PC-9 (cell line): ENCODE measurements at regions not wholly inside any gene's neighbourhood (a gene's known extent, or its start where the extent isn't known, plus 50 kb on each side); places are given as distances from the start of the nearest gene placed in this dataset.

ENCODE experiments used
- BruUV-seq: library from RNA; stranded (reverse); fragments of 400-500 nt; replicated peaks from 2 replicates; lab custom pipeline; 2021; lab: Mats Ljungman, UMichigan
- CTCF ChIA-PET: fragments of 300-600 bp; sonication (Branson Sonifier 250); formaldehyde crosslinking; loops from one replicate; lab custom pipeline; 2022; ENCODE audit warnings: antibody characterized with exemption; lab: Charles Lee
- POLR2A ChIA-PET: fragments of 300-600 bp; sonication (Branson Sonifier 250); formaldehyde crosslinking; loops from one replicate; lab custom pipeline; 2022; ENCODE audit warnings: antibody characterized with exemption; ENCODE audit not compliant: unreplicated experiment; lab: Charles Lee
- DNase-seq, 2 experiments: peaks; one replicate each; pipeline versions ENCODE4 v3.0.0 to v3.0.0-alpha.2; 2015 to 2022; ENCODE audit warnings: mixed read lengths in 1 of 2
- H2AFZ ChIP-seq: fragments of 200-600 bp; sonication (generic); 2 replicates; pipeline ENCODE4 v1.8.1; 2017; ENCODE audit warnings: antibody characterized with exemption
- H3F3A ChIP-seq: fragments of 200-600 bp; sonication (generic); 2 replicates; pipeline ENCODE4 v1.8.1; 2017; ENCODE audit warnings: antibody characterized with exemption, mild to moderate bottlenecking, low read depth; ENCODE audit not compliant: insufficient read depth
- H3K27ac ChIP-seq: fragments of 200-600 bp; sonication (generic); 2 replicates; pipeline ENCODE4 v1.6.1; 2016; ENCODE audit warnings: mixed run types
- H3K27me3 ChIP-seq: fragments of 200-600 bp; sonication (generic); 2 replicates; pipeline ENCODE4 v1.6.1; 2016; ENCODE audit warnings: low read depth, mixed run types; ENCODE audit not compliant: insufficient read depth
- H3K36me3 ChIP-seq: fragments of 200-600 bp; sonication (generic); 2 replicates; pipeline ENCODE4 v1.6.1; 2016; ENCODE audit warnings: low read depth, mixed run types
- H3K4me1 ChIP-seq: fragments of 200-600 bp; sonication (generic); replicated peaks from 2 replicates; pipeline ENCODE4 v1.6.1; 2016; ENCODE audit warnings: mixed run types; ENCODE audit not compliant: insufficient read depth
- H3K4me2 ChIP-seq: fragments of 200-600 bp; sonication (generic); 2 replicates; pipeline ENCODE4 v1.6.1; 2017; ENCODE audit warnings: mixed run types
- H3K4me3 ChIP-seq: fragments of 200-600 bp; sonication (generic); 2 replicates; pipeline ENCODE4 v1.6.1; 2016; ENCODE audit warnings: mixed run types
- H3K79me2 ChIP-seq: fragments of 200-600 bp; sonication (generic); 2 replicates; pipeline ENCODE4 v1.6.1; 2017; ENCODE audit warnings: low read depth, mixed run types
- H3K9me2 ChIP-seq: fragments of 200-600 bp; sonication (generic); 2 replicates; pipeline ENCODE4 v1.8.1; 2017; ENCODE audit warnings: mild to moderate bottlenecking; ENCODE audit not compliant: insufficient read depth
- H3K9me3 ChIP-seq: fragments of 200-600 bp; sonication (generic); 2 replicates; pipeline ENCODE4 v1.8.1; 2016; ENCODE audit warnings: low read depth; ENCODE audit not compliant: insufficient read depth
- H4K20me1 ChIP-seq: fragments of 200-600 bp; sonication (generic); 2 replicates; pipeline ENCODE4 v1.8.1; 2017; ENCODE audit not compliant: insufficient read depth
- EZH2 ChIP-seq: fragments of 200-600 bp; sonication (generic); IDR thresholded peaks from 2 replicates; pipeline ENCODE4 v1.8.0; 2017; ENCODE audit warnings: antibody characterized with exemption, low read depth
- intact Hi-C: fragments of 100-400 bp; cut with micrococcal nuclease; formaldehyde crosslinking; loops from one replicate; pipeline ENCODE4 v1.10.0; 2022; ENCODE audit not compliant: unreplicated experiment
- TF ChIP-seq, protein P1 (sequence below): fragments of 200-600 bp; sonication (generic); conservative IDR thresholded peaks from 2 replicates; pipeline ENCODE4 v1.6.1; 2017; ENCODE audit warnings: mixed run types, antibody characterized with exemption, mild to moderate bottlenecking, moderate library complexity

DNA sequence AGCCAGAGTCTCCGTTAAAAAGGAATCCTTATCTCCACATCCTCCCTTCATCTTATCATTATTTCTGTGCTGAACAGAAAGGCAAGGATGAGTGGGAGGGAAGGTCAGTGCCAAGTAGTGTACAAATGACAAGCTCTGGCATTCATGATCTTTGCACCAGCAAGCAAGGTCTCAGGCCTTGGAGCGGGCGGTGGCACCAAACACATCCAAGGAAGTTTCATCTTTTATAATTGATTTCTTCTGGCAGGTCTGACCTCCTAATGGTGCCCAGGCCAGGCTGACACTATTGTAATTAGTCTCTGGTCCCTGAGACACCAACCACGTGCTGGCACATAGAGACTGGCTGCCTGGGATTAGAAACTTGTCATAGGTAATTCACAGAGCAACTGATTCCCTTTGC lies 336.6 kb downstream of the EN1 start:
- H3K9me2 ChIP-seq: no peaks in the 10 kb centered on the region
- POLR2A ChIA-PET: no interaction called here
- peaks cover 27% of the 10 kb centered on the region for H3K9me3 ChIP-seq
- H3K4me3 ChIP-seq: no peak overlapping the region
- no peaks in the 10 kb centered on the region for H3K36me3 ChIP-seq
- no peaks in the 10 kb centered on the region for H3K4me1 ChIP-seq
- no peak overlapping the region for H3K4me2 ChIP-seq
- TF ChIP-seq, protein P1, sequence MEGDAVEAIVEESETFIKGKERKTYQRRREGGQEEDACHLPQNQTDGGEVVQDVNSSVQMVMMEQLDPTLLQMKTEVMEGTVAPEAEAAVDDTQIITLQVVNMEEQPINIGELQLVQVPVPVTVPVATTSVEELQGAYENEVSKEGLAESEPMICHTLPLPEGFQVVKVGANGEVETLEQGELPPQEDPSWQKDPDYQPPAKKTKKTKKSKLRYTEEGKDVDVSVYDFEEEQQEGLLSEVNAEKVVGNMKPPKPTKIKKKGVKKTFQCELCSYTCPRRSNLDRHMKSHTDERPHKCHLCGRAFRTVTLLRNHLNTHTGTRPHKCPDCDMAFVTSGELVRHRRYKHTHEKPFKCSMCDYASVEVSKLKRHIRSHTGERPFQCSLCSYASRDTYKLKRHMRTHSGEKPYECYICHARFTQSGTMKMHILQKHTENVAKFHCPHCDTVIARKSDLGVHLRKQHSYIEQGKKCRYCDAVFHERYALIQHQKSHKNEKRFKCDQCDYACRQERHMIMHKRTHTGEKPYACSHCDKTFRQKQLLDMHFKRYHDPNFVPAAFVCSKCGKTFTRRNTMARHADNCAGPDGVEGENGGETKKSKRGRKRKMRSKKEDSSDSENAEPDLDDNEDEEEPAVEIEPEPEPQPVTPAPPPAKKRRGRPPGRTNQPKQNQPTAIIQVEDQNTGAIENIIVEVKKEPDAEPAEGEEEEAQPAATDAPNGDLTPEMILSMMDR: no peak
- no peak for TF ChIP-seq EZH2
- H2AFZ ChIP-seq: no peak overlapping the region
- intact Hi-C loops: no loop called here
- no peaks in the 10 kb centered on the region for H3K79me2 ChIP-seq
- H3K27ac ChIP-seq: no peak overlapping the region
- H4K20me1 ChIP-seq: no peaks in the 10 kb centered on the region
- DNase-seq: no peak
- CTCF ChIA-PET: no interaction called here
- BruUV-seq: no TSS peak
- no peaks in the 10 kb centered on the region for H3F3A ChIP-seq
- H3K27me3 ChIP-seq: no peaks in the 10 kb centered on the region

DNA sequence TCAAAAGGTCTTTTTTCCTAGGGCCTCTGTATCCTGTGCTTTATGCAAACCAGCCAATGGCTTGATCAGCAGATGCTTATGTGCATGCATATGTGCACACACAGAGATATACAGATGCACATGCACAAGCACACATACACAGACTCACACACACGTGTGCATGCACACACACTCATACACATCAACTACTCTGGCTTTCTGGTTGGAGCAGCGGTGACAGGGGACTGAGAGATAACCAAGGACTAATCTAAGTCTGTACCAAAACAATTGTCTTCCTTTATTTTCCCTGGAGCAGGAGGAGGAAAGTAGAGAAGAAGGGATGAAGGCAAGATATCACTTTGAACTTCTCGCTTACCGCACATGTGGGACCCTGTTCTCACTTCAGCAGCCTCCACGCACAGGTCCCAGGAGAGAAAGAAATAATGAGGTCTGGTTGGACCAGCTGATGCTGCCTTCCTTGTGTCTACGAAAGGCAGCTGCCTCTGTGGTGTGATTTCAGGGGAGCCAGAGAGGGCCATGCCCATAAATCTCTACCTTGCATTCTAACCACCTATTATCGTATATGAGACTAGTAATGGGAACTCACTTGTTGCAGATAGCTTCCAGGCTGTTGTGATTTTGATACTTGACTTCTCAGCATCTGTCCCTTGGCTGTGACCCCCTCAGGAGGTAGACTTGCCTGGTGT lies 338.0 kb downstream of the EN1 start:
- intact Hi-C loops: no loop called here
- POLR2A ChIA-PET: interaction anchor here (0.5 kb wide), 1 partner anchor 62 kb away, joined by 13 read pairs; no protein-coding TSS in a partner anchor
- H3F3A ChIP-seq: no peaks in the 10 kb centered on the region
- no peaks in the 10 kb centered on the region for H3K27me3 ChIP-seq
- H3K79me2 ChIP-seq: no peaks in the 10 kb centered on the region
- TF ChIP-seq, protein P1: no peak
- TF ChIP-seq EZH2: no peak
- no peaks in the 10 kb centered on the region for H4K20me1 ChIP-seq
- H3K4me1 ChIP-seq: no peaks in the 10 kb centered on the region
- CTCF ChIA-PET: no interaction called here
- H3K27ac ChIP-seq: no peak overlapping the region
- BruUV-seq: no TSS peak
- H3K4me3 ChIP-seq: no peak overlapping the region
- no peak for DNase-seq
- H3K9me3 ChIP-seq: peaks cover 18% of the 10 kb centered on the region
- H3K4me2 ChIP-seq: no peak overlapping the region
- H3K36me3 ChIP-seq: no peaks in the 10 kb centered on the region
- no peak overlapping the region for H2AFZ ChIP-seq
- no peaks in the 10 kb centered on the region for H3K9me2 ChIP-seq

DNA sequence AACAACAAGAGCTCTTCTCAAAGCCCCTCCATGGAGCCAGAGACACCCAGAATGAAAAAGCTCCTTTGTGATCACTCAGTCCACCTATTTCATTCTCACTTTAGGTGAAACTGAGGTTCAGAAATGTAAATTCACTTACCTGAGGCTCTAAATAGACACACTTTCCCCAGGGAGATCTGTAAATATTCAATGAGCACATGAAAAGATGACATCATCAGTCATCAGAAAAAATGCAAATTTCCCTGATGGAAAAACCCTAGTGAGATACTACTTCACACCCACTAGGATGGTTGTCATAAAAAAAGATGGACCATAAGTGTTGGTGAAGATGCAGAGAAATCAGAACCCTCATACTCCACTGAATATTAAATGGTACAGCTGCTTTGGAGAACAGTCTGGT lies 339.2 kb downstream of the EN1 start:
- ChIA-PET POLR2A (no interaction called here), CTCF (no interaction called here)
- no peak overlapping the region for H3K4me3 ChIP-seq
- no peaks in the 10 kb centered on the region for H3K79me2 ChIP-seq
- no peak overlapping the region for H3K27ac ChIP-seq
- no peaks in the 10 kb centered on the region for H3F3A ChIP-seq
- BruUV-seq: no TSS peak
- H3K9me3 ChIP-seq: peaks cover 10% of the 10 kb centered on the region
- no peak for DNase-seq
- peaks cover 2% of the 10 kb centered on the region; the same call in 1 of the 2 replicates for H3K27me3 ChIP-seq
- H3K9me2 ChIP-seq: no peaks in the 10 kb centered on the region
- no peaks in the 10 kb centered on the region for H4K20me1 ChIP-seq
- H3K36me3 ChIP-seq: no peaks in the 10 kb centered on the region
- no peaks in the 10 kb centered on the region for H3K4me1 ChIP-seq
- intact Hi-C loops: no loop called here
- TF ChIP-seq, protein P1: no peak
- TF ChIP-seq EZH2: no peak
- no peak overlapping the region for H2AFZ ChIP-seq
- no peak overlapping the region for H3K4me2 ChIP-seq
